Esophagus muscularis mucosa (tissue), 4 donors: ENCODE measurements at regions not wholly inside any gene's neighbourhood (a gene's known extent, or its start where the extent isn't known, plus 50 kb on each side); places are given as distances from the start of the nearest gene placed in this dataset.

Source experiments
- DNase-seq: peaks from one replicate; pipeline ENCODE4 v3.0.0-alpha.2; 2017; ENCODE audit errors: extremely low spot score
- H3K27ac ChIP-seq, 4 donors: fragments of 200-600 bp; sonication (generic); replicated peaks in 1 of 4; 1 replicate in 3 of 4; 2 replicates in 1 of 4; pipeline ENCODE4 v1.5.1; 2016 to 2019; ENCODE audit warnings: mild to moderate bottlenecking in 1 of 4
- H3K27me3 ChIP-seq, 4 donors: fragments of 200-600 bp; sonication (generic); one replicate each; pipeline versions ENCODE4 v1.5.1 to v1.6.0; 2016 to 2019
- H3K36me3 ChIP-seq, 4 donors: fragments of 200-600 bp; sonication (generic); one replicate each; pipeline ENCODE4 v1.5.1; 2016 to 2019
- H3K4me1 ChIP-seq, 4 donors: fragments of 200-600 bp; sonication (generic); one replicate each; pipeline ENCODE4 v1.5.1; 2016 to 2019
- H3K4me3 ChIP-seq, 4 donors: fragments of 200-600 bp; sonication (generic); 1 replicate in 2 of 4; 2 replicates in 2 of 4; pipeline ENCODE4 v1.5.1; 2016 to 2019; ENCODE audit warnings: mild to moderate bottlenecking in 4 of 4, moderate library complexity in 1 of 4
- H3K9me3 ChIP-seq, 4 donors: fragments of 200-600 bp; sonication (generic); 1 replicate in 3 of 4; 2 replicates in 1 of 4; pipeline ENCODE4 v1.5.1; 2016 to 2019
- EP300 ChIP-seq: sonication (generic); formaldehyde crosslinking; IDR thresholded peaks from one replicate; pipeline ENCODE4 v1.6.1; 2017; ENCODE audit warnings: antibody characterized with exemption
- POLR2A ChIP-seq: fragments of 450-650 bp; IDR thresholded peaks from one replicate; pipeline ENCODE4 v1.6.1; 2017; ENCODE audit warnings: antibody characterized with exemption, moderate library complexity, mild to moderate bottlenecking, low read depth
- POLR2AphosphoS5 ChIP-seq, 2 donors: sonication (generic); formaldehyde crosslinking; IDR thresholded peaks; one replicate each; pipeline ENCODE4 v1.6.1; 2017; ENCODE audit warnings: antibody characterized with exemption in 2 of 2
- WGBS: methylation state at CpG from one replicate; pipeline ENCODE4 v1.1.5; 2018; 5-methylcytosine and 5-hydroxymethylcytosine counted together
- intact Hi-C: fragments of 100-400 bp; cut with DNase I; formaldehyde crosslinking; loops from one replicate; pipeline ENCODE4 v1.15.1; 2023
- TF ChIP-seq, protein P1 (sequence below), 3 experiments: fragments of 200-600 bp in 2 of 3; fragments of 450-650 bp in 1 of 3; sonication (generic) in 2 of 3; IDR thresholded peaks; one replicate each; pipeline ENCODE4 v1.5.1; 2017 to 2019; ENCODE audit warnings: antibody characterized with exemption in 3 of 3, mild to moderate bottlenecking in 2 of 3, moderate library complexity in 1 of 3

DNA sequence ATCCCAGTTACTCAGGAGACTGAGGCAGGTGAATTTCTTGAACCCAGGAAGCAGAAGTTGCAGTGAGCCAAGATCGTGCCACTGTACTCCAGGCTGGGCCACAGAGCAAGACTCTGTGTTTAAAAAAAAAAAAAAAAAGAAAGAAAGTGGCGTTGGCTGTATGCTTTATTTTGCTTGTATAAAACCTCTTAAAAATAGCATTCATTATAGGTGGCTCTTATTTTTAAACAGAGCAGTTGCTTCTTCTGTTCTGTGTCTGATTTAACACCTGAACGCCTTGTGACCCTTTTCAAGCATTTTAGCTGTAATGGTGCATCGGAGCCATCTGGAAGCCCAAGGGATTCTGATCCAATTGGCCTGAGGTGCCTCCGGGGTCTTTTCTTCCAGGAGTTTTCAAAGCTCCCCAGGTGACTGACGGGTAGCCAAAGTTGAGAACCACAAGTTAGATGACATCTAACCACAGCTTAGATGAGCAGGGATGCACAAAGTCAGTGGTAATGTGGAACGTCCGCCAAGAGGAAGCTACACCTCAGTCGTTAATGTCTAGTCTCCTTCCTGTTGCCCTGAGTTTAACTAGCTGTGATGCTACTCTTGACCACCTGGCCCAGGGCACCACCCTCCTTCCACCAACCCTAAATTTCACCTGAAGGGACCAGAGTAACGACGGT lies 274.6 kb upstream of the KLF6 start:
- Histone ChIP-seq H3K36me3 (no peaks in the 10 kb centered on the region), H3K27me3 (no peaks in the 10 kb centered on the region), H3K27ac (no peak overlapping the region), H3K4me1 (peaks cover 13 to 22% (median 16%) of the 10 kb centered on the region in 4 donors), H3K4me3 (no peak overlapping the region), H3K9me3 (no peaks in the 10 kb centered on the region)
- intact Hi-C loops = loop anchor here (10.0 kb wide), 1 partner anchor 595 kb away; no protein-coding TSS in a partner anchor
- no peak for DNase-seq
- 76% methylated on average over 11 of the region's 11 CpGs for WGBS
- TF ChIP-seq POLR2A (no peak), EP300 (no peak), POLR2AphosphoS5 (IDR thresholded peaks at IDR 0.05) (no peak)
- TF ChIP-seq, protein P1, sequence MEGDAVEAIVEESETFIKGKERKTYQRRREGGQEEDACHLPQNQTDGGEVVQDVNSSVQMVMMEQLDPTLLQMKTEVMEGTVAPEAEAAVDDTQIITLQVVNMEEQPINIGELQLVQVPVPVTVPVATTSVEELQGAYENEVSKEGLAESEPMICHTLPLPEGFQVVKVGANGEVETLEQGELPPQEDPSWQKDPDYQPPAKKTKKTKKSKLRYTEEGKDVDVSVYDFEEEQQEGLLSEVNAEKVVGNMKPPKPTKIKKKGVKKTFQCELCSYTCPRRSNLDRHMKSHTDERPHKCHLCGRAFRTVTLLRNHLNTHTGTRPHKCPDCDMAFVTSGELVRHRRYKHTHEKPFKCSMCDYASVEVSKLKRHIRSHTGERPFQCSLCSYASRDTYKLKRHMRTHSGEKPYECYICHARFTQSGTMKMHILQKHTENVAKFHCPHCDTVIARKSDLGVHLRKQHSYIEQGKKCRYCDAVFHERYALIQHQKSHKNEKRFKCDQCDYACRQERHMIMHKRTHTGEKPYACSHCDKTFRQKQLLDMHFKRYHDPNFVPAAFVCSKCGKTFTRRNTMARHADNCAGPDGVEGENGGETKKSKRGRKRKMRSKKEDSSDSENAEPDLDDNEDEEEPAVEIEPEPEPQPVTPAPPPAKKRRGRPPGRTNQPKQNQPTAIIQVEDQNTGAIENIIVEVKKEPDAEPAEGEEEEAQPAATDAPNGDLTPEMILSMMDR (IDR thresholded peaks at IDR 0.05) = no peak

- DNase-seq = no peak
- Histone ChIP-seq H3K27me3 (no peaks in the 10 kb centered on the region), H3K27ac (no peak overlapping the region), H3K9me3 (no peaks in the 10 kb centered on the region), H3K4me1 (peaks cover 13 to 24% (median 16%) of the 10 kb centered on the region in 4 donors), H3K4me3 (no peak overlapping the region), H3K36me3 (no peaks in the 10 kb centered on the region)
- intact Hi-C loops = no loop called here
- WGBS = 86% methylated on average over 10 of the region's 10 CpGs
- TF ChIP-seq, protein P1 (IDR thresholded peaks at IDR 0.05) = no peak
- TF ChIP-seq POLR2AphosphoS5 (IDR thresholded peaks at IDR 0.05) (no peak), EP300 (no peak), POLR2A (no peak)
These were observed 273.6 kb upstream of the KLF6 start for GRCh38 chr10:4058514-4059029.

- Histone ChIP-seq H3K27ac (no peak overlapping the region), H3K36me3 (no peaks in the 10 kb centered on the region), H3K4me3 (no peak overlapping the region), H3K9me3 (no peaks in the 10 kb centered on the region), H3K27me3 (no peaks in the 10 kb centered on the region), H3K4me1 (peaks cover 13 to 24% (median 16%) of the 10 kb centered on the region in 4 donors)
- TF ChIP-seq EP300 (no peak), POLR2AphosphoS5 (IDR thresholded peaks at IDR 0.05) (no peak), POLR2A (no peak)
- TF ChIP-seq, protein P1 (IDR thresholded peaks at IDR 0.05) = no peak
- WGBS = 89% methylated on average over 6 of the region's 6 CpGs
- intact Hi-C loops = no loop called here
- DNase-seq = no peak
These were observed 272.9 kb upstream of the KLF6 start for GRCh38 chr10:4057725-4058513.

DNA sequence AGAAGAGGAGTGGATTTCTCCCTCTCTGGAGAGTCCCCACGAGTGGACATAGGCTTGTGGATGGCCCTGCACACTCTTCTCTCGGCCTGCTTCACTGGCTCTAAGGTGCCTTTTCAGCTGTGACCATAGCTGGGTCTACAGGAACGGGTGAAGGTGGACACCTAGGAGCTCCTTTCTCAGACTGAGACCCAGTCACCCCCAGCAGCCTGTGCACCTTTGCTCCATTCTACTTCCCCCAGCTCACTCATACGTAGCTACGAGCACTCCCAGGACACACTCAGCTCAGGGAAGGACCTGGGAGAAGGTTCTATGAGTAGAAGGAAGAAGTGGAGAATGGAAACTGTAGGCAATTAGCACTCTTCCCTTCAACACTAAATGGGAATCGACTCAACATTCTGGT lies 272.0 kb upstream of the KLF6 start:
- intact Hi-C loops = no loop called here
- Histone ChIP-seq H3K27ac (no peak overlapping the region), H3K4me3 (no peak overlapping the region), H3K36me3 (no peaks in the 10 kb centered on the region), H3K27me3 (no peaks in the 10 kb centered on the region), H3K4me1 (peaks cover 8 to 18% (median 13%) of the 10 kb centered on the region in 4 donors), H3K9me3 (no peaks in the 10 kb centered on the region)
- WGBS = 93% methylated on average over 6 of the region's 6 CpGs
- DNase-seq = no peak
- TF ChIP-seq POLR2A (no peak), POLR2AphosphoS5 (IDR thresholded peaks at IDR 0.05) (no peak), EP300 (no peak)
- TF ChIP-seq, protein P1 (IDR thresholded peaks at IDR 0.05) = no peak
